ENCODE measurements at regions not wholly inside any gene's neighbourhood (a gene's known extent, or its start where the extent isn't known, plus 50 kb on each side); places are given as distances from the start of the nearest gene placed in this dataset.

DNA sequence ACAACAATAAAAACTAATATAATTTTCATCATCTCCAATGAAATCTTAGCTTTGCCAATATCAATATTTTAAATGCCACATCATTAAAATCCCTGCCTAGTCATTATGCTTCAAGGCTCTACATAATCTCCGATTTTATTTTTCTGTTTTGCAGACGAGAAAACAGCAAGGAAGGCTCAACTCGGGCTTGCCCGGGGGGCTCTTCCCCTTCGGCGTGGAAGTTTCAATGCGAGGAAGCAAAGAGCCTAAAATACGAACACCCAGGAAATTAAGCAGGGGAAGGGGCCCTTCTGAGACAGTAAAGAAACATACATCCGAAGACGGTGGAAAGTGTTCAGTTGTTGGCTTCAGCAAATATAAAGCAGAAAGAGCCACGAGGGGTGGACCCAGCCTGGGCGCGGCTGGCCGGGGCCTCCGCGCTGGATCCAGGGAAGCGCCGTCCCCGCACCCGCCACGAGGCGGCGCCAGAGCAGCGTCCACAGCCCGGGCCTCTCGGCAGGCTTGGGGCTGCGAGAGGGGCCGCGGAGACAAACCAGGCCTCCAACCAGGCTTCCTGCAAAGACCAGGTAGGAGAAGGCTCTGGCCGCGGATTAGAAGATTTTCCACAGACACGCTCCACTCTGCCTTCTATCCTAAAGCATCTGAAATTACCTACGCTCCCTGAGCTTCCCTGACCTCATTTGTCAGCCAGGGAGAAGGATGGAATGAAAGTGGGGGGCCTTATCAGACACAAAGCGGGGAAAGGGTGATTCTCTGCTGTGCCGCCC, 77.2 kb downstream of the SERPINA3 start:
- TF ChIP-seq, protein P1, sequence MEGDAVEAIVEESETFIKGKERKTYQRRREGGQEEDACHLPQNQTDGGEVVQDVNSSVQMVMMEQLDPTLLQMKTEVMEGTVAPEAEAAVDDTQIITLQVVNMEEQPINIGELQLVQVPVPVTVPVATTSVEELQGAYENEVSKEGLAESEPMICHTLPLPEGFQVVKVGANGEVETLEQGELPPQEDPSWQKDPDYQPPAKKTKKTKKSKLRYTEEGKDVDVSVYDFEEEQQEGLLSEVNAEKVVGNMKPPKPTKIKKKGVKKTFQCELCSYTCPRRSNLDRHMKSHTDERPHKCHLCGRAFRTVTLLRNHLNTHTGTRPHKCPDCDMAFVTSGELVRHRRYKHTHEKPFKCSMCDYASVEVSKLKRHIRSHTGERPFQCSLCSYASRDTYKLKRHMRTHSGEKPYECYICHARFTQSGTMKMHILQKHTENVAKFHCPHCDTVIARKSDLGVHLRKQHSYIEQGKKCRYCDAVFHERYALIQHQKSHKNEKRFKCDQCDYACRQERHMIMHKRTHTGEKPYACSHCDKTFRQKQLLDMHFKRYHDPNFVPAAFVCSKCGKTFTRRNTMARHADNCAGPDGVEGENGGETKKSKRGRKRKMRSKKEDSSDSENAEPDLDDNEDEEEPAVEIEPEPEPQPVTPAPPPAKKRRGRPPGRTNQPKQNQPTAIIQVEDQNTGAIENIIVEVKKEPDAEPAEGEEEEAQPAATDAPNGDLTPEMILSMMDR (IDR thresholded peaks at IDR 0.05; ENCODE audit: poor library complexity) = peak; percentile 98
- no peak for TF ChIP-seq EZH2phosphoT487 (IDR thresholded peaks at IDR 0.05; ENCODE audit: low read depth, severe bottlenecking, unreplicated experiment)
